Skeletal muscle satellite cell (primary cell): ENCODE measurements at regions not wholly inside any gene's neighbourhood (a gene's known extent, or its start where the extent isn't known, plus 50 kb on each side); places are given as distances from the start of the nearest gene placed in this dataset.
A peak's percentile ranks its signal among the peaks of the same experiment; 100 is the strongest.

Experiments
- H3K27me3 ChIP-seq: 2 replicates; pipeline ENCODE4 v1.7.0; 2013; ENCODE audit warnings: low read length; ENCODE audit not compliant: control insufficient read depth, insufficient read depth
- H3K36me3 ChIP-seq: 2 replicates; pipeline ENCODE4 v1.7.0; 2013; ENCODE audit warnings: mild to moderate bottlenecking, control low read depth, low read length; ENCODE audit not compliant: insufficient read depth
- H3K4me1 ChIP-seq: 2 replicates; pipeline ENCODE4 v1.7.0; 2013; ENCODE audit warnings: low read length; ENCODE audit not compliant: control insufficient read depth, insufficient read depth
- H3K4me2 ChIP-seq: 2 replicates; pipeline ENCODE4 v1.7.0; 2013; ENCODE audit warnings: mild to moderate bottlenecking, low read length
- H3K4me3 ChIP-seq: 2 replicates; pipeline ENCODE4 v1.7.0; 2013; ENCODE audit warnings: low read length
- H3K9ac ChIP-seq: 2 replicates; pipeline ENCODE4 v1.7.0; 2013; ENCODE audit warnings: mild to moderate bottlenecking, low read depth, low read length, moderate library complexity
- H3K9me3 ChIP-seq: replicated peaks from 2 replicates; pipeline ENCODE4 v1.7.0; 2013; ENCODE audit warnings: mild to moderate bottlenecking, control low read depth, low read length

- Histone ChIP-seq H3K4me1 (no peaks in the 10 kb centered on the region), H3K4me2 (no peak overlapping the region), H3K9me3 (no peaks in the 10 kb centered on the region), H3K9ac (no peak overlapping the region), H3K27me3 (no peaks in the 10 kb centered on the region), H3K4me3 (no peak overlapping the region), H3K36me3 (no peaks in the 10 kb centered on the region)
Observed at GRCh38 chr18:28824183-28824574, 647.2 kb upstream of the CDH2 start.

DNA sequence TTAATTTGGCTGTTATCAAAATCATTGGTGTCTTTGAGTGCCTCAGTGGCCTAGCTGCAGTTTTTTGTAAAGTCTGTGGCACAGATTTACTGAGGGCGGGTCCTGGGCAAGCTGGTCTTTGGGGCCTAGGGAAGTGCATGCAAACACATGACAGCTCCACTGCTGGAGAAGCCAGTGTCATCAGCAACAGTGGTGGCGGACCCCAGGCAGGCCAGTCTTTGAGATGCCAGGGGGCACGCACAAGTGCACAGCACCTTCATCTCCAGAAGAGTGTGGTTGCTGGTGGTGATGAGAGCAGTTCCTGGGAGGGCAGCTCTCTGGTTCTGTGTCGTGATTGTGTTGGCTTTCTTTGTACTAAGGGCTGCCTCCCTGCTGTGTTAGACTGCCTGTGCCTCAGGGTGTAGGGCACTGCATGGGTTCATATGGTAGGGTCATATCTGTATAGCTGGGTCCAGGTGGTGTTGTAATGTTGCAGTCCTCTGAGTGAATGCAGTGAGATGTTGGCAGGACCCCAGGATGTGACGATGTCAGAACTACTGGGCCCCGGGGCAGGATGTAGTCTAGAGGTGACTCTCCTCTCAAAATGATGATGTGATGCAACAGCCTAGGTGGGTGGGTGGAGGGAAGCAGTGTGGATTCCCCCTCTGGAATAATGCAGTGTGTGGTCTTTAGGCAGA, 646.7 kb upstream of the CDH2 start:
- no peak overlapping the region for H3K9ac ChIP-seq
- H3K27me3 ChIP-seq, result no peaks in the 10 kb centered on the region
- H3K36me3 ChIP-seq, result no peaks in the 10 kb centered on the region
- H3K4me3 ChIP-seq, result no peak overlapping the region
- no peaks in the 10 kb centered on the region for H3K9me3 ChIP-seq
- H3K4me2 ChIP-seq, result no peak overlapping the region
- no peaks in the 10 kb centered on the region for H3K4me1 ChIP-seq

DNA sequence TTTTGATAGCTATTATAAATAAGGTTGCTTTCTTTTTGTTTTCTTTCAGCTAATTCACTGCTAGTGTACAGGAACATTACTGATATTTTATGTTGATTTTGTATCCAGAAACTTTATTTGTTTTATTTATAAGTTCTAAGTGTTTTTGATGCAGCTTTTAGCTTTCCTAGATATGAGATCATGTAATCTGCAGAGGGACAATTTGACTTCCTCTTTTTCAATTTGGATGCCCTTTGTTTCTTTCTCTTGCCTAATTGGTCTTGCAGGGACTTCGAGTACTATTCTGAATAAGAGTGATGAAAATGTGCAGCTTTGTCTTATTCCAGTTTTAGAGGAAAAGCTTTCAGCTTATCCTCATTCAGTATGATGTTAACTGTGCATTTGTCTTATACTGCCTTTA, 643.4 kb upstream of the CDH2 start:
- H3K27me3 ChIP-seq, result no peaks in the 10 kb centered on the region
- no peaks in the 10 kb centered on the region for H3K36me3 ChIP-seq
- H3K4me2 ChIP-seq, result no peak overlapping the region
- H3K4me3 ChIP-seq, result no peak overlapping the region
- H3K9me3 ChIP-seq, result no peaks in the 10 kb centered on the region
- no peaks in the 10 kb centered on the region for H3K4me1 ChIP-seq
- H3K9ac ChIP-seq, result no peak overlapping the region

DNA sequence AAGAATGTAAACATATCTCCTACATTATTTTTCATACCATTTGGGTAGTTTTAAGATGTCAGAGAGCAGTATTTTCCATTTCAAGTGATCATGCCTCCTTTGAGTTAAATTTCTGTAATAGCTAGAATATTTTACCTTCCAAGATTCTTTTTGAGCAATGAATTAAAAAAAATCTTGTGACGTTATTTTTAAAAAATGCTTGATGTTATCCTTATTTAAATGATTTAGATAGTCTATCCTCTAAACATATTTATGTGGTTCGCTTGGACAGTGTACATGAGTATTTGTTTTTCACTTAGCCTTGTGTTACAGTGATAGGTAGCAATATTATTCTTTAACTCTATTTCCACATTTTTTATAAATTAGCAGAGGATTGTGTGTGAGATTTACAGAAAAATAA, 639.2 kb upstream of the CDH2 start:
- Histone ChIP-seq H3K36me3 (no peaks in the 10 kb centered on the region), H3K9me3 (no peaks in the 10 kb centered on the region), H3K27me3 (no peaks in the 10 kb centered on the region), H3K4me2 (no peak overlapping the region), H3K4me1 (no peaks in the 10 kb centered on the region), H3K4me3 (no peak overlapping the region), H3K9ac (no peak overlapping the region)

GRCh38 chr18:28814365-28814764, 637.4 kb upstream of the CDH2 start:
- Histone ChIP-seq H3K27me3 (no peaks in the 10 kb centered on the region), H3K4me2 (no peak overlapping the region), H3K4me3 (no peak overlapping the region), H3K4me1 (no peaks in the 10 kb centered on the region), H3K9me3 (no peaks in the 10 kb centered on the region), H3K9ac (no peak overlapping the region), H3K36me3 (no peaks in the 10 kb centered on the region)

GRCh38 chr18:28808373-28808772, 631.4 kb upstream of the CDH2 start:
- H3K4me2 ChIP-seq, result no peak overlapping the region

GRCh38 chr18:28805491-28805890, 628.6 kb upstream of the CDH2 start:
- H3K36me3 ChIP-seq, result no peaks in the 10 kb centered on the region
- no peak overlapping the region for H3K4me2 ChIP-seq
- H3K4me1 ChIP-seq, result peaks cover 17% of the 10 kb centered on the region
- no peak overlapping the region for H3K4me3 ChIP-seq
- no peaks in the 10 kb centered on the region for H3K27me3 ChIP-seq
- no peak overlapping the region for H3K9ac ChIP-seq
- H3K9me3 ChIP-seq, result no peaks in the 10 kb centered on the region

More at GRCh38 chr18:28808373-28808772, 631.4 kb upstream of the CDH2 start:
- peaks cover under 1% of the 10 kb centered on the region for H3K4me1 ChIP-seq
- no peaks in the 10 kb centered on the region for H3K27me3 ChIP-seq
- H3K36me3 ChIP-seq, result no peaks in the 10 kb centered on the region
- H3K4me3 ChIP-seq, result no peak overlapping the region
- H3K9me3 ChIP-seq, result no peaks in the 10 kb centered on the region
- no peak overlapping the region for H3K9ac ChIP-seq

DNA sequence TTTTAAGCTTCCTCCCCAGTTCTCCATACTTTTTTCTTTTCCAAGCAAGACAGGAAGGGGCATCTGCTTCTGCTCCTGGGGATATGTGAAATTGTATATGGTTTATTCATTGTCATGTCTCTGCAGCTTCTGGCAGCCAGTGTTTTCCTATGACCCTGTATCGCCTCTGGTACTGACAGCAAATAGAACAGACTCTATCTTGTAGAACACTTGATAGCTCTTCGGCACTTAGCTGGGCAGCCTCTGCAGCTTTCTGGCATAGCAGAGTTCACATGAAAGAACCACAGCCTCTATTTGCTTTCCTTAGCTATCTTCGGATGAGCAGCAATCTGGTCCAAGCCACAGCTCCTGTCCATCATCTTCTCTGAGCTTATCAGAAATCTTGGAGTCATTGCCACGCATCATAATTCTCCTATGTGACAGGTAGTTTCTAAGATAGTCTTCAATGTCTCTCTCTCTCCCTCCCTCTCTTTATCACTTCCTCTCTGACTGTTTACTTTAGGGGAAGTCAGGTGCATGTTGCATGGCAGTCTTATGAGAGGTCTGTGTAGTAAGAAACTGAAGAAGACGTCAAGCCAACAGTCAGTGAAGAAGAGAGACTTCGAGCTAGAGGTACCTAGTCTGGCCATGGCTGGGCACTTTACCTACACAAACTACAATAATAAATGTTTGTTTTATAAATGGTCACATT, 627.7 kb upstream of the CDH2 start:
- Histone ChIP-seq H3K36me3 (no peaks in the 10 kb centered on the region), H3K4me1 (peaks cover 17% of the 10 kb centered on the region), H3K9me3 (no peaks in the 10 kb centered on the region), H3K4me2 (no peak overlapping the region), H3K9ac (no peak overlapping the region), H3K4me3 (no peak overlapping the region), H3K27me3 (no peaks in the 10 kb centered on the region)

DNA sequence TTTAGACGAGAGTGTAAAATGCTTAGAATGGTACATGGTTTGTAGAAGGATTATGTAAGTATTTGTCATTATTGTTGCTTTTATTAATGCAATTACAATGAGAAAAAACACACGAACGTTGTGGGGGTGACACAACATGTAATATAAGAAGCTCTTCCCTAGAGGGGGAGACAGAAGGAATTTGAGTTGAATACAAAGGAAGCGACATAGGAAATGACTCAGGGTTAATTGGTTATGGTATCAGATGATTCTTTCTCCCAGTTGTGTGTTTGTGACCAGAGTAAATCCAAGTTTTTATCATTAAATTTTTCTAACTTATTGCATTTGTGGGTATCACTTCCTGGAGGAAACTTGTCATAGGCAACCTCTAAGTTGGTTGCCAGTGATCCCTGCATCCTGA, 625.6 kb upstream of the CDH2 start:
- Histone ChIP-seq H3K9me3 (no peaks in the 10 kb centered on the region), H3K4me3 (no peak overlapping the region), H3K4me2 (peak overlapping the region; percentile 22), H3K9ac (peak overlapping the region; percentile 6), H3K36me3 (no peaks in the 10 kb centered on the region), H3K4me1 (peaks cover 17% of the 10 kb centered on the region), H3K27me3 (no peaks in the 10 kb centered on the region)

DNA sequence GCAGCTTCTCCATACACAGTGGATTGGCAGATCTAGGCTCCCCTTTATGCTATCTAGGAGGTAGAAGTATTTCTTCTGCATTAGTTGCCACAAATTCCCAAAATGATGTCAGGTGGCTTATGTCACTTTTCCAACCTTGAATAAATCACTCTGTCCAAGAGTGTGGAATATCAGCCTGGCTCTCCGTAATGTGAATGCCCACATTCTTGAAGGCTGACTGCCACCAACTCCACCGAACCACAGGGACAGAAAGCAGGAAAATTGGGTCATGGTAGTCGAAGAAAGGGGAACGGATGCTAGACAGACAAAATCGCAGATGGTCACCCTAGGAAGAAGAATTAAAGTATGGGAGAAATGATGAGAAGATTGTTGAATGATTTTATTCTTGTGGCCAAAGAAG, 624.9 kb upstream of the CDH2 start:
- no peaks in the 10 kb centered on the region for H3K9me3 ChIP-seq
- H3K4me2 ChIP-seq, result peak overlapping the region; percentile 22
- no peak overlapping the region for H3K4me3 ChIP-seq
- H3K36me3 ChIP-seq, result no peaks in the 10 kb centered on the region
- H3K27me3 ChIP-seq, result no peaks in the 10 kb centered on the region
- H3K9ac ChIP-seq, result no peak overlapping the region
- peaks cover 17% of the 10 kb centered on the region for H3K4me1 ChIP-seq

DNA sequence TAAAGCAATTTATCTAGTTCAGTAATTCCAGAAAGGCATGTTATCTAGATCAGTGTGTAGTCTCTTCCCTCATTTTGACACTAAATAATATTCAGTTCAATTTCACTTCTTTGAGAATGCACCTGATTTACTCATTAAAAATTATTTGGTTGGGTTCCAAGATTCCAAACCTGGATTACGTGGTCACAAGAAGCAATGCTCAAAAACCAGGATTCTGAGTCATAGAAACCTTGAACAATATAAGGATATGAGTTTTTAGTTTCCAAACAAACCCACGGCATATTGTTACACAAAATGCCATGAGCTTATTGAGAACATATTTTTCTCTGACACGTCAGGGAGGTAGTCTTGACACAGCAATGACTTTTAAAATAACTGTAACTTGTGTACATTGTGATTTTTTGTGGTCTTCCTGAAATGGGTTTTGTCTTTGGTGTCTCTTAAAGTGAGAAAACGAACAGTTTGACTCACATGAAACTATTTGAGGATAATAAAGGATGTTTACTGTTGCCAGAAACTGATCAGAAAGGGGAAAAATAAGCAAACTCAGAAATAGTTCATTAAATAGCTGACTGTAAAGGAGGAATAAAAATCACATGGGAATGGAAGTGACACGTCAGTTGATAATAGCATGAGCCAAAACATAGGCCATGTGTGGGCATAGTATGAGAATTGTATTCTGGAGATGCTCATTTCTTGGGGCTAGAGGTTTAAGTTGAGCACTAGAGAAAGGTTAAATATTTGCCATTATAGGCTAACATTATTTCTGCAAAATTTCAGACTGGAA, 617.7 kb upstream of the CDH2 start:
- peak overlapping the region; percentile 36 for H3K9ac ChIP-seq
- H3K4me1 ChIP-seq, result peaks cover 31% of the 10 kb centered on the region
- H3K36me3 ChIP-seq, result no peaks in the 10 kb centered on the region
- H3K27me3 ChIP-seq, result no peaks in the 10 kb centered on the region
- no peak overlapping the region for H3K4me3 ChIP-seq
- H3K4me2 ChIP-seq, result peak overlapping the region; percentile 27
- H3K9me3 ChIP-seq, result no peaks in the 10 kb centered on the region
